BE2C (cell line): ENCODE measurements at regions not wholly inside any gene's neighbourhood (a gene's known extent, or its start where the extent isn't known, plus 50 kb on each side); places are given as distances from the start of the nearest gene placed in this dataset.

ENCODE experiments used
- DNase-seq: peaks from one replicate; pipeline ENCODE4 v3.0.0-alpha.2; 2020
- H3K27me3 ChIP-seq: fragments of 250-450 bp; sonication (Bioruptor Pico); 2 replicates; pipeline ENCODE4 v1.5.1; 2020; ENCODE audit warnings: mild to moderate bottlenecking
- H3K36me3 ChIP-seq: fragments of 250-450 bp; sonication (Bioruptor Pico); 2 replicates; pipeline ENCODE4 v1.5.1; 2020; ENCODE audit warnings: mild to moderate bottlenecking
- H3K4me1 ChIP-seq: fragments of 250-450 bp; sonication (Bioruptor Pico); 2 replicates; pipeline ENCODE4 v1.5.1; 2020
- H3K4me3 ChIP-seq: 2 replicates; pipeline ENCODE4 v1.5.1; 2011; ENCODE audit warnings: low read depth, low read length
- H3K9me3 ChIP-seq: fragments of 250-450 bp; sonication (Bioruptor Pico); 2 replicates; pipeline ENCODE4 v1.5.1; 2020
- CTCF ChIP-seq: IDR thresholded peaks from 2 replicates; pipeline ENCODE4 v1.5.1; 2012; ENCODE audit warnings: mild to moderate bottlenecking, low read depth, low read length

- no peaks in the 10 kb centered on the region for H3K36me3 ChIP-seq
- H3K4me1 ChIP-seq = peaks cover 19% of the 10 kb centered on the region
- no peak for TF ChIP-seq CTCF
- no peak overlapping the region for H3K4me3 ChIP-seq
- no peaks in the 10 kb centered on the region for H3K9me3 ChIP-seq
- no peaks in the 10 kb centered on the region for H3K27me3 ChIP-seq
- no peak for DNase-seq
Observed at GRCh38 chr15:62618846-62619504, 423.6 kb upstream of the TPM1 start.

GRCh38 chr15:62619526-62619925 is 423.0 kb upstream of the TPM1 start:
- TF ChIP-seq CTCF = no peak
- H3K36me3 ChIP-seq = no peaks in the 10 kb centered on the region
- no peaks in the 10 kb centered on the region for H3K9me3 ChIP-seq
- H3K4me1 ChIP-seq = peaks cover 19% of the 10 kb centered on the region
- DNase-seq = no peak
- no peaks in the 10 kb centered on the region for H3K27me3 ChIP-seq
- no peak overlapping the region for H3K4me3 ChIP-seq

GRCh38 chr15:62622775-62623174 is 419.8 kb upstream of the TPM1 start:
- no peaks in the 10 kb centered on the region for H3K27me3 ChIP-seq
- no peaks in the 10 kb centered on the region for H3K9me3 ChIP-seq
- DNase-seq = peak; percentile 83
- H3K4me3 ChIP-seq = no peak overlapping the region
- peaks cover 32% of the 10 kb centered on the region for H3K4me1 ChIP-seq
- no peaks in the 10 kb centered on the region for H3K36me3 ChIP-seq
- no peak for TF ChIP-seq CTCF

GRCh38 chr15:62624547-62625378 is 417.8 kb upstream of the TPM1 start:
- no peaks in the 10 kb centered on the region for H3K9me3 ChIP-seq
- no peaks in the 10 kb centered on the region for H3K36me3 ChIP-seq
- H3K27me3 ChIP-seq = no peaks in the 10 kb centered on the region
- no peak for TF ChIP-seq CTCF
- peaks cover 27% of the 10 kb centered on the region for H3K4me1 ChIP-seq
- no peak overlapping the region for H3K4me3 ChIP-seq
- no peak for DNase-seq

- peak; percentile 53 for DNase-seq
- Histone ChIP-seq H3K27me3 (no peaks in the 10 kb centered on the region), H3K9me3 (no peaks in the 10 kb centered on the region), H3K4me3 (no peak overlapping the region), H3K36me3 (no peaks in the 10 kb centered on the region), H3K4me1 (peaks cover 27% of the 10 kb centered on the region)
- TF ChIP-seq CTCF = no peak
Observed at GRCh38 chr15:62625429-62626033, 417.0 kb upstream of the TPM1 start.
